A549 (cell line): ENCODE measurements at regions not wholly inside any gene's neighbourhood (a gene's known extent, or its start where the extent isn't known, plus 50 kb on each side); places are given as distances from the start of the nearest gene placed in this dataset.

Source experiments
- ATAC-seq, 2 experiments: fragments of 200-7000 bp in 1 of 2; fragments of >200 bp in 1 of 2; cut with Nextera tagmentation in 1 of 2; cut with Tn5 transposase in 1 of 2; 3 replicates each; pipeline versions ENCODE4 v1.8.0 to v1.9.1; 2018 to 2020; ENCODE audit warnings: mild to moderate bottlenecking in 1 of 2, moderate library complexity in 1 of 2
- CTCF ChIA-PET: fragments of 300-600 bp; sonication (Branson Sonifier 250); formaldehyde crosslinking; extraction: SDS; loops from one replicate; lab custom pipeline; 2021; ENCODE audit warnings: antibody characterized with exemption, inconsistent platforms; lab: Yijun Ruan, JAX
- POLR2A ChIA-PET: fragments of 350-600 bp; formaldehyde crosslinking; extraction: SDS; loops from one replicate; lab custom pipeline; 2021; ENCODE audit warnings: antibody characterized with exemption, inconsistent platforms; lab: Yijun Ruan, JAX
- DNase-seq, 2 experiments: peaks; one replicate each; pipeline versions ENCODE4 v3.0.0 to v3.0.0-alpha.2; 2011 to 2016; ENCODE audit warnings: low read depth in 1 of 2, low spot score in 1 of 2
- FAIRE-seq: peaks from 2 replicates; lab custom pipeline; 2011; peaks lifted over from hg19 to GRCh38; lab: Jason Lieb, UNC
- H3K27ac ChIP-seq, 2 experiments: fragments of >200 bp; sonication (Bioruptor Twin); formaldehyde crosslinking; 3 replicates each; pipeline ENCODE4 v1.5.1; 2016 to 2017
- H3K4me1 ChIP-seq: fragments of >200 bp; sonication (Bioruptor Twin); formaldehyde crosslinking; 3 replicates; pipeline ENCODE4 v1.6.1; 2016
- H3K4me2 ChIP-seq: fragments of >200 bp; sonication (Bioruptor Twin); formaldehyde crosslinking; 3 replicates; pipeline ENCODE4 v1.6.1; 2016
- H3K4me3 ChIP-seq: fragments of >200 bp; sonication (Bioruptor Twin); formaldehyde crosslinking; 3 replicates; pipeline ENCODE4 v1.5.1; 2016
- H3K9me3 ChIP-seq: fragments of >200 bp; sonication (Bioruptor Twin); formaldehyde crosslinking; 3 replicates; pipeline ENCODE4 v1.6.1; 2016
- BHLHE40 ChIP-seq: IDR thresholded peaks from 2 replicates; pipeline ENCODE4 v1.6.1; 2012; ENCODE audit warnings: low read depth, low read length, inconsistent platforms
- CBX2 ChIP-seq: fragments of 200-600 bp; sonication (generic); IDR thresholded peaks from 2 replicates; pipeline ENCODE4 v1.6.1; 2016; ENCODE audit warnings: low read depth, mild to moderate bottlenecking, borderline replicate concordance
- CHD4 ChIP-seq: fragments of 200-600 bp; sonication (generic); IDR thresholded peaks from 2 replicates; pipeline ENCODE4 v1.6.1; 2016; ENCODE audit warnings: antibody characterized with exemption, mild to moderate bottlenecking, borderline replicate concordance
- EHF ChIP-seq: fragments of 250-450 bp; sonication (Bioruptor Pico); IDR thresholded peaks from 2 replicates; pipeline ENCODE4 v1.5.0; 2020; ENCODE audit warnings: mild to moderate bottlenecking
- FOSL2 ChIP-seq, 2 experiments: fragments of 450-650 bp in 1 of 2; fragments of >200 bp in 1 of 2; sonication (Bioruptor Twin) in 1 of 2; formaldehyde crosslinking; IDR thresholded peaks; 2 replicates each; pipeline versions ENCODE4 v1.5.0 to v1.6.1; 2016 to 2020; ENCODE audit warnings: mild to moderate bottlenecking in 1 of 2, moderate library complexity in 1 of 2
- HEYL ChIP-seq: fragments of 250-450 bp; sonication (Bioruptor Pico); IDR thresholded peaks from 2 replicates; pipeline ENCODE4 v1.8.0; 2021; ENCODE audit warnings: mild to moderate bottlenecking, moderate library complexity
- HOXA7 ChIP-seq: fragments of 250-450 bp; sonication (Bioruptor Pico); IDR thresholded peaks from 2 replicates; pipeline ENCODE4 v1.5.0; 2020; ENCODE audit warnings: mild to moderate bottlenecking, moderate library complexity
- HOXB13 ChIP-seq: fragments of 250-450 bp; sonication (Bioruptor Pico); IDR thresholded peaks from 2 replicates; pipeline ENCODE4 v1.5.0; 2020; ENCODE audit warnings: low read depth, mild to moderate bottlenecking, moderate library complexity
- HOXB5 ChIP-seq: fragments of 250-450 bp; sonication (Bioruptor Pico); IDR thresholded peaks from 2 replicates; pipeline ENCODE4 v1.5.0; 2020; ENCODE audit warnings: mild to moderate bottlenecking, moderate library complexity
- JUN ChIP-seq, 2 experiments: fragments of >200 bp; sonication (Bioruptor Twin); formaldehyde crosslinking; IDR thresholded peaks; 2 replicates in 1 of 2; 3 replicates in 1 of 2; pipeline ENCODE4 v1.6.1; 2016 to 2017
- KDM1A ChIP-seq: fragments of 200-600 bp; sonication (generic); IDR thresholded peaks from 2 replicates; pipeline ENCODE4 v1.6.1; 2016; ENCODE audit warnings: low read depth, mild to moderate bottlenecking
- KDM5A ChIP-seq: fragments of 200-600 bp; sonication (generic); IDR thresholded peaks from 2 replicates; pipeline ENCODE4 v1.6.1; 2016; ENCODE audit warnings: antibody characterized with exemption, mild to moderate bottlenecking
- MAFK ChIP-seq: fragments of 450-650 bp; IDR thresholded peaks from 2 replicates; pipeline ENCODE4 v1.6.1; 2014; ENCODE audit not compliant: partially characterized antibody
- MAZ ChIP-seq: fragments of 150-350 bp; IDR thresholded peaks from 2 replicates; pipeline ENCODE4 v1.6.1; 2014; ENCODE audit warnings: antibody characterized with exemption, low read depth, low read length, borderline replicate concordance
- NFE2L2 ChIP-seq: fragments of 150-350 bp; conservative IDR thresholded peaks from 2 replicates; pipeline ENCODE4 v1.6.1; 2014; ENCODE audit warnings: low read length
- NPAS2 ChIP-seq: fragments of 250-450 bp; sonication (Bioruptor Pico); IDR thresholded peaks from 2 replicates; pipeline ENCODE4 v1.8.0; 2022; ENCODE audit warnings: mild to moderate bottlenecking, moderate library complexity, borderline replicate concordance
- POLR2A ChIP-seq: IDR thresholded peaks from 2 replicates; pipeline ENCODE4 v1.6.1; 2012; ENCODE audit warnings: mild to moderate bottlenecking, low read length
- RARB ChIP-seq: fragments of 250-450 bp; sonication (Bioruptor Pico); IDR thresholded peaks from 2 replicates; pipeline ENCODE4 v1.8.0; 2021; ENCODE audit warnings: mild to moderate bottlenecking, moderate library complexity
- RCOR1 ChIP-seq: fragments of 150-350 bp; IDR thresholded peaks from 2 replicates; pipeline ENCODE4 v1.6.1; 2014; ENCODE audit warnings: antibody characterized with exemption, low read length, low read depth
- RFX5 ChIP-seq: fragments of 450-650 bp; IDR thresholded peaks from 2 replicates; pipeline ENCODE4 v1.7.1; 2014; ENCODE audit warnings: antibody characterized with exemption, mild to moderate bottlenecking, moderate library complexity
- RNF2 ChIP-seq: fragments of 200-600 bp; sonication (generic); IDR thresholded peaks from 2 replicates; pipeline ENCODE4 v1.6.1; 2016; ENCODE audit warnings: low read depth, mild to moderate bottlenecking, antibody characterized with exemption, moderate library complexity, borderline replicate concordance
- TP53 ChIP-seq: fragments of 250-450 bp; sonication (Bioruptor Pico); IDR thresholded peaks from 2 replicates; pipeline ENCODE4 v1.5.0; 2021; ENCODE audit warnings: mild to moderate bottlenecking, moderate library complexity
- ZFP36 ChIP-seq: fragments of 450-650 bp; IDR thresholded peaks from 2 replicates; pipeline ENCODE4 v1.6.1; 2014; ENCODE audit warnings: borderline replicate concordance; ENCODE audit not compliant: partially characterized antibody
- ZNF302 ChIP-seq: fragments of 250-450 bp; sonication (Bioruptor Pico); IDR thresholded peaks from 2 replicates; pipeline ENCODE4 v1.9.0; 2021; ENCODE audit warnings: inconsistent platforms, mild to moderate bottlenecking, moderate library complexity
- WGBS: methylation state at CpG from one replicate; pipeline ENCODE4 v1.1.6; 2017; ENCODE audit errors: missing lambda C conversion rate; 5-methylcytosine and 5-hydroxymethylcytosine counted together
- TF ChIP-seq, protein P1 (sequence below): IDR thresholded peaks from 2 replicates; pipeline ENCODE4 v1.6.1; 2012; ENCODE audit warnings: low read depth, borderline replicate concordance
- TF ChIP-seq, protein P2 (sequence below): fragments of >200 bp; sonication (Bioruptor Twin); formaldehyde crosslinking; IDR thresholded peaks from 2 replicates; pipeline ENCODE4 v1.6.1; 2016
- TF ChIP-seq, protein P3 (sequence below): fragments of 450-650 bp; IDR thresholded peaks from 2 replicates; pipeline ENCODE4 v1.6.1; 2014; ENCODE audit warnings: antibody characterized with exemption
- TF ChIP-seq, protein P4 (sequence below): IDR thresholded peaks from 2 replicates; pipeline ENCODE4 v1.6.1; 2012
- TF ChIP-seq, protein P5 (sequence below): fragments of >200 bp; sonication (Bioruptor Twin); formaldehyde crosslinking; IDR thresholded peaks from 3 replicates; pipeline ENCODE4 v1.5.1; 2016
- TF ChIP-seq, protein P6 (sequence below): IDR thresholded peaks from 2 replicates; pipeline ENCODE4 v1.6.1; 2012

DNA sequence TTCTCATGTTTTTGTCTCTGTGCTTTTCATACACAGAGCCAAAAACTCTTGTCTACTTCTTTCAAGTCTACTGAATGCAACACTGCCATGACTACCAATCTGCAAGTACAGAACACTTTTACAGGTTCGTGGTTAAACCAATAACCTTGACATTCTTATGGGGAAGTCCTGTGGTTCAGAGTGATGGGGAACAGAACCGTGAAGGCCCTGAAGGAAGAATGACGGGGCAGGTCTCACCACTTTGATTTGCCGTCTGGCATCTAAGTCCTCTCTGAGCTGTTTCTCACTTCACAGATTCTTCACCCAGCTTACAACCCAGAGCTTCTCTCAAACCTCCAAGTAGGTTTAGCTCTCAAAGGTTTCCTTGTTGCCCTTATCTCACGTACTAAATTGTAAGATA, 117.5 kb upstream of the SNTG2 start:
- DNase-seq (no peak), FAIRE-seq (no peak), ATAC-seq (no peak)
- Histone ChIP-seq H3K9me3 (no peaks in the 10 kb centered on the region), H3K4me2 (no peak overlapping the region), H3K27ac (no peak overlapping the region), H3K4me1 (no peaks in the 10 kb centered on the region), H3K4me3 (no peak overlapping the region)
- WGBS: 30% methylated on average over 5 of the region's 5 CpGs
- CTCF ChIA-PET: no interaction called here
- POLR2A ChIA-PET: no interaction called here
- TF ChIP-seq KDM1A (no peak), RCOR1 (no peak), EHF (CRISPR knock-in tag) (no peak), MAFK (no peak), RFX5 (no peak), HOXB5 (no peak), ZFP36 (no peak), CBX2 (no peak), KDM5A (no peak), TP53 (no peak), HOXB13 (CRISPR knock-in tag) (no peak), HEYL (CRISPR knock-in tag) (no peak), RNF2 (no peak), ZNF302 (CRISPR knock-in tag) (no peak)
- TF ChIP-seq, protein P1, sequence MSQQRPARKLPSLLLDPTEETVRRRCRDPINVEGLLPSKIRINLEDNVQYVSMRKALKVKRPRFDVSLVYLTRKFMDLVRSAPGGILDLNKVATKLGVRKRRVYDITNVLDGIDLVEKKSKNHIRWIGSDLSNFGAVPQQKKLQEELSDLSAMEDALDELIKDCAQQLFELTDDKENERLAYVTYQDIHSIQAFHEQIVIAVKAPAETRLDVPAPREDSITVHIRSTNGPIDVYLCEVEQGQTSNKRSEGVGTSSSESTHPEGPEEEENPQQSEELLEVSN: no peak
- TF ChIP-seq, protein P2, sequence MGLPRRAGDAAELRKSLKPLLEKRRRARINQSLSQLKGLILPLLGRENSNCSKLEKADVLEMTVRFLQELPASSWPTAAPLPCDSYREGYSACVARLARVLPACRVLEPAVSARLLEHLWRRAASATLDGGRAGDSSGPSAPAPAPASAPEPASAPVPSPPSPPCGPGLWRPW: no peak
- TF ChIP-seq, protein P3, sequence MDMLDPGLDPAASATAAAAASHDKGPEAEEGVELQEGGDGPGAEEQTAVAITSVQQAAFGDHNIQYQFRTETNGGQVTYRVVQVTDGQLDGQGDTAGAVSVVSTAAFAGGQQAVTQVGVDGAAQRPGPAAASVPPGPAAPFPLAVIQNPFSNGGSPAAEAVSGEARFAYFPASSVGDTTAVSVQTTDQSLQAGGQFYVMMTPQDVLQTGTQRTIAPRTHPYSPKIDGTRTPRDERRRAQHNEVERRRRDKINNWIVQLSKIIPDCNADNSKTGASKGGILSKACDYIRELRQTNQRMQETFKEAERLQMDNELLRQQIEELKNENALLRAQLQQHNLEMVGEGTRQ: no peak

DNA sequence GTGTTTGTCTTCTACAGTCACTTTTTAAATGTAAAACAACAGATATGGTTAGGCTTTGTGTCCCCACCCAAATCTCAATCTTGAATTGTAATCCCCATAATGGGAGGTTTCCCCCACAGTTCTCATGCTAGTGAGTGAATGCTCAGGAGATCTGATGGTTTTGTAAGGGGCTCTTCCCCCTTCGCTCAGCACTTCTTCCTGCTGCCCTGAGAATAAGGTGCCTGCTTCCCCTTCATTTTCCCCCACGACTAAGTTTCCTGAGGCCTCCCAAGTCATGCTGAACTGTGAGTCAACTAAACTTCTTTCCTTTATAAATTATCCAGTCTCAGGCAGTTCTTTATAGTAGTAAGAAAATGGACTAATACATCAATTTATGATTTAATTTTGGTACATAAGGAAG, 118.0 kb upstream of the SNTG2 start:
- ChIA-PET CTCF (interaction anchor here (0.7 kb wide), 1 partner anchor 180 kb away, joined by 3 read pairs; no protein-coding TSS in a partner anchor), POLR2A (no interaction called here)
- no peak overlapping the region for H3K4me3 ChIP-seq
- ATAC-seq: no peak
- no peak for TF ChIP-seq CHD4
- TF ChIP-seq, protein P4, sequence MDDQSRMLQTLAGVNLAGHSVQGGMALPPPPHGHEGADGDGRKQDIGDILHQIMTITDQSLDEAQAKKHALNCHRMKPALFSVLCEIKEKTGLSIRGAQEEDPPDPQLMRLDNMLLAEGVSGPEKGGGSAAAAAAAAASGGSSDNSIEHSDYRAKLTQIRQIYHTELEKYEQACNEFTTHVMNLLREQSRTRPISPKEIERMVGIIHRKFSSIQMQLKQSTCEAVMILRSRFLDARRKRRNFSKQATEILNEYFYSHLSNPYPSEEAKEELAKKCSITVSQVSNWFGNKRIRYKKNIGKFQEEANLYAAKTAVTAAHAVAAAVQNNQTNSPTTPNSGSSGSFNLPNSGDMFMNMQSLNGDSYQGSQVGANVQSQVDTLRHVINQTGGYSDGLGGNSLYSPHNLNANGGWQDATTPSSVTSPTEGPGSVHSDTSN: no peak
- no peak for TF ChIP-seq JUN (IDR thresholded peaks at IDR 0.05)
- no peak for TF ChIP-seq HEYL (CRISPR knock-in tag)
- no peak for TF ChIP-seq RARB
- TF ChIP-seq, all 56 proteins: peak for 0
- H3K4me2 ChIP-seq: no peak overlapping the region
- FAIRE-seq (no peak), DNase-seq (no peak)
- no peaks in the 10 kb centered on the region for H3K9me3 ChIP-seq
- no peak overlapping the region for H3K27ac ChIP-seq
- H3K4me1 ChIP-seq: no peaks in the 10 kb centered on the region
- WGBS: 5% methylated on average over 2 of the region's 2 CpGs

DNA sequence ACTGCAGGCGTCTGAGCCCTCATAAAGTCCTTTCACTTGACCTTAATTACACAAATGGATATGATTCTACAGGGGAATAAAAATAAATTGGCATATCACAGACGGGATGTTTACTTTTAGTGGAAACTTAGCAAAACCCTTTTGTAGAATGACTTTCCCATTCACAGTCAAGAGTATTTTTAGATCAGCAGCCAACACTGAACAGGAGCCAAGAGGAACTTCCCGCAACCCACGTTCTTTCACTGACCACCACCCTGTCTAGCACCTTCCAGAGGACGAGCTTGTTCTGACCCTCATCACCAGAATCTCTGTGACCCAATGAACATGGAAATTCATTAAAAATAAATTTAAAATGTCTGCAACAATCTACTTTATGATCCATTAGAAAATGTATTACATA, 119.0 kb upstream of the SNTG2 start:
- Histone ChIP-seq H3K27ac (no peak overlapping the region), H3K4me1 (no peaks in the 10 kb centered on the region), H3K4me2 (no peak overlapping the region), H3K4me3 (no peak overlapping the region), H3K9me3 (no peaks in the 10 kb centered on the region)
- ChIA-PET CTCF (interaction anchor here (0.6 to 0.7 kb wide), 2 partner anchors 179 to 541 kb away, joined by 3 to 4 read pairs; no protein-coding TSS in a partner anchor), POLR2A (no interaction called here)
- ATAC-seq: no peak
- FAIRE-seq: no peak
- no peak for DNase-seq
- 5% methylated on average over 5 of the region's 5 CpGs for WGBS
- TF ChIP-seq MAZ (no peak), NFE2L2 (no peak), BHLHE40 (no peak), RCOR1 (no peak), NPAS2 (CRISPR knock-in tag) (no peak), POLR2A (no peak), HOXA7 (no peak), FOSL2 (IDR thresholded peaks at IDR 0.05) (no peak), FOSL2 (CRISPR knock-in tag; IDR thresholded peaks at IDR 0.05) (no peak)
- TF ChIP-seq, protein P5, sequence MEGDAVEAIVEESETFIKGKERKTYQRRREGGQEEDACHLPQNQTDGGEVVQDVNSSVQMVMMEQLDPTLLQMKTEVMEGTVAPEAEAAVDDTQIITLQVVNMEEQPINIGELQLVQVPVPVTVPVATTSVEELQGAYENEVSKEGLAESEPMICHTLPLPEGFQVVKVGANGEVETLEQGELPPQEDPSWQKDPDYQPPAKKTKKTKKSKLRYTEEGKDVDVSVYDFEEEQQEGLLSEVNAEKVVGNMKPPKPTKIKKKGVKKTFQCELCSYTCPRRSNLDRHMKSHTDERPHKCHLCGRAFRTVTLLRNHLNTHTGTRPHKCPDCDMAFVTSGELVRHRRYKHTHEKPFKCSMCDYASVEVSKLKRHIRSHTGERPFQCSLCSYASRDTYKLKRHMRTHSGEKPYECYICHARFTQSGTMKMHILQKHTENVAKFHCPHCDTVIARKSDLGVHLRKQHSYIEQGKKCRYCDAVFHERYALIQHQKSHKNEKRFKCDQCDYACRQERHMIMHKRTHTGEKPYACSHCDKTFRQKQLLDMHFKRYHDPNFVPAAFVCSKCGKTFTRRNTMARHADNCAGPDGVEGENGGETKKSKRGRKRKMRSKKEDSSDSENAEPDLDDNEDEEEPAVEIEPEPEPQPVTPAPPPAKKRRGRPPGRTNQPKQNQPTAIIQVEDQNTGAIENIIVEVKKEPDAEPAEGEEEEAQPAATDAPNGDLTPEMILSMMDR: no peak
- TF ChIP-seq, protein P6, sequence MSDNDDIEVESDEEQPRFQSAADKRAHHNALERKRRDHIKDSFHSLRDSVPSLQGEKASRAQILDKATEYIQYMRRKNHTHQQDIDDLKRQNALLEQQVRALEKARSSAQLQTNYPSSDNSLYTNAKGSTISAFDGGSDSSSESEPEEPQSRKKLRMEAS: no peak
- TF ChIP-seq, protein P1: no peak
